Peyer's patch (tissue), 4 donors: ENCODE measurements at regions not wholly inside any gene's neighbourhood (a gene's known extent, or its start where the extent isn't known, plus 50 kb on each side); places are given as distances from the start of the nearest gene placed in this dataset.

Experiments
- POLR2A ChIP-seq, 2 donors: fragments of 450-650 bp; IDR thresholded peaks; one replicate each; pipeline ENCODE4 v1.5.1; 2017; ENCODE audit warnings: antibody characterized with exemption in 2 of 2, mild to moderate bottlenecking in 2 of 2, moderate library complexity in 2 of 2
- TF ChIP-seq, protein P1 (sequence below), 6 experiments: fragments of 450-650 bp in 4 of 6; fragments of 200-600 bp in 2 of 6; sonication (generic) in 1 of 6; IDR thresholded peaks; one replicate each; pipeline ENCODE4 v1.5.1; 2017 to 2019; ENCODE audit warnings: antibody characterized with exemption in 6 of 6, mild to moderate bottlenecking in 3 of 6, moderate library complexity in 1 of 6

DNA sequence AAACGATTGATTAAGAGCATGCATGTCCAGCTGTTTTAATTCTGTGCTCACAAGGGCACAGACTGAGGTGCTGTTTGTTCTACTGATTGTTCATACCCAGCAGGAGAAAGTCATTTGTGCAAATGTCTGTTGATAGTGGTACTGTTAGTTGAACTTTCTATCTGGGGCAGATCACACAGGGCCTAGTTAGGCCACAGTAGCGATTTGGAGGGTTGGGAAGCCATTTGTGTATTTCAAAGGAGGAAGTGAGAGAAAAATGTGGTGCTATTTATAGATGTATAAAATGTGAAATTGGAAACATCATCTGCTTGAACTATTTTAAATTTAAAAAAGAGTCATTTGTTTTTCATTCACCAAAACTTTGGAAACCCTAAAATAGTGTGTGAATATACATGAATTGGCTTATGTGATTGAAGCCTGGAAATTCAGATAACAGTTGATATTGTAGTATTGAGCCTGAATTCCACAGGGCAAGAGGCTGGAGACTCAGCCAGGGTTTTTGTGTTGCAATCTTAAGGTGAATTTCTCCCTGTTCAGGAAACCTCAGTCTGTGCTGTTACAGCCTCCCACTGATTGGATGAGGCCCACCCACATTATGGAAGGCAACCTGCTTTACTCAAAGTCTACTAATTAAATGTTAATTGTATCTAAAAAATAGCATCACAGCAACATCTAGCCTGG, 162.0 kb upstream of the CDKN2B start:
- TF ChIP-seq, protein P1, sequence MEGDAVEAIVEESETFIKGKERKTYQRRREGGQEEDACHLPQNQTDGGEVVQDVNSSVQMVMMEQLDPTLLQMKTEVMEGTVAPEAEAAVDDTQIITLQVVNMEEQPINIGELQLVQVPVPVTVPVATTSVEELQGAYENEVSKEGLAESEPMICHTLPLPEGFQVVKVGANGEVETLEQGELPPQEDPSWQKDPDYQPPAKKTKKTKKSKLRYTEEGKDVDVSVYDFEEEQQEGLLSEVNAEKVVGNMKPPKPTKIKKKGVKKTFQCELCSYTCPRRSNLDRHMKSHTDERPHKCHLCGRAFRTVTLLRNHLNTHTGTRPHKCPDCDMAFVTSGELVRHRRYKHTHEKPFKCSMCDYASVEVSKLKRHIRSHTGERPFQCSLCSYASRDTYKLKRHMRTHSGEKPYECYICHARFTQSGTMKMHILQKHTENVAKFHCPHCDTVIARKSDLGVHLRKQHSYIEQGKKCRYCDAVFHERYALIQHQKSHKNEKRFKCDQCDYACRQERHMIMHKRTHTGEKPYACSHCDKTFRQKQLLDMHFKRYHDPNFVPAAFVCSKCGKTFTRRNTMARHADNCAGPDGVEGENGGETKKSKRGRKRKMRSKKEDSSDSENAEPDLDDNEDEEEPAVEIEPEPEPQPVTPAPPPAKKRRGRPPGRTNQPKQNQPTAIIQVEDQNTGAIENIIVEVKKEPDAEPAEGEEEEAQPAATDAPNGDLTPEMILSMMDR (IDR thresholded peaks at IDR 0.05): no peak
- TF ChIP-seq POLR2A (IDR thresholded peaks at IDR 0.05): no peak
